Activated T-helper 2 cell treated with anti-CD3 and anti-CD28 coated beads, Interferon-gamma antibody, Interleukin-2, Interleukin-4, amounts not matched to agents 10 μg/mL and 5 μg/mL and 100 μg/mL, durations not matched to agents 14 hours and 24 hours and 36 hours (primary cell): ENCODE measurements at regions not wholly inside any gene's neighbourhood (a gene's known extent, or its start where the extent isn't known, plus 50 kb on each side); places are given as distances from the start of the nearest gene placed in this dataset.

ENCODE experiments used
- DNase-seq: peaks from one replicate; pipeline ENCODE4 v3.0.0; 2021; ENCODE audit warnings: low spot score
- H3K27ac Mint-ChIP-seq: one replicate; pipeline ENCODE4 v1.8.0; 2021; ENCODE audit warnings: mixed read lengths
- H3K27me3 Mint-ChIP-seq: one replicate; pipeline ENCODE4 v1.8.0; 2021; ENCODE audit warnings: low read depth, mixed read lengths
- H3K36me3 Mint-ChIP-seq: one replicate; pipeline ENCODE4 v1.8.0; 2021; ENCODE audit warnings: low read depth, mixed read lengths
- H3K4me1 Mint-ChIP-seq: one replicate; pipeline ENCODE4 v1.8.0; 2021; ENCODE audit warnings: low read depth, mixed read lengths
- H3K4me3 Mint-ChIP-seq: one replicate; pipeline ENCODE4 v1.8.0; 2021; ENCODE audit warnings: low read depth, mild to moderate bottlenecking, moderate library complexity, mixed read lengths
- H3K9me3 Mint-ChIP-seq: one replicate; pipeline ENCODE4 v1.8.0; 2021; ENCODE audit warnings: mixed read lengths
- intact Hi-C: fragments of 100-400 bp; cut with micrococcal nuclease; formaldehyde crosslinking; loops from one replicate; pipeline ENCODE4 v1.15.1; 2023

GRCh38 chr5:8861764-8862163, 684.1 kb downstream of the SEMA5A start:
- Mint-ChIP-seq H3K27me3 (no peaks in the 10 kb centered on the region), H3K9me3 (peaks cover 11% of the 10 kb centered on the region), H3K4me3 (no peak overlapping the region), H3K36me3 (no peaks in the 10 kb centered on the region), H3K27ac (no peak overlapping the region), H3K4me1 (no peaks in the 10 kb centered on the region)
- intact Hi-C loops: no loop called here
- DNase-seq: no peak

GRCh38 chr5:8864053-8864452, 681.8 kb downstream of the SEMA5A start:
- no peaks in the 10 kb centered on the region for H3K36me3 Mint-ChIP-seq
- no peak overlapping the region for H3K27ac Mint-ChIP-seq
- H3K4me1 Mint-ChIP-seq: no peaks in the 10 kb centered on the region
- no peak for DNase-seq
- intact Hi-C loops: no loop called here
- no peak overlapping the region for H3K4me3 Mint-ChIP-seq
- no peaks in the 10 kb centered on the region for H3K27me3 Mint-ChIP-seq
- peaks cover 8% of the 10 kb centered on the region for H3K9me3 Mint-ChIP-seq

GRCh38 chr5:8865266-8865665, 680.6 kb downstream of the SEMA5A start:
- Mint-ChIP-seq H3K27ac (no peak overlapping the region), H3K36me3 (no peaks in the 10 kb centered on the region), H3K27me3 (no peaks in the 10 kb centered on the region), H3K4me3 (no peak overlapping the region), H3K9me3 (peaks cover 8% of the 10 kb centered on the region), H3K4me1 (no peaks in the 10 kb centered on the region)
- no peak for DNase-seq
- intact Hi-C loops: no loop called here

- intact Hi-C loops: no loop called here
- H3K4me3 Mint-ChIP-seq: no peak overlapping the region
- H3K27me3 Mint-ChIP-seq: no peaks in the 10 kb centered on the region
- no peaks in the 10 kb centered on the region for H3K4me1 Mint-ChIP-seq
- H3K27ac Mint-ChIP-seq: no peak overlapping the region
- DNase-seq: no peak
- H3K9me3 Mint-ChIP-seq: peaks cover 8% of the 10 kb centered on the region
- no peaks in the 10 kb centered on the region for H3K36me3 Mint-ChIP-seq
These were observed 680.0 kb downstream of the SEMA5A start for GRCh38 chr5:8865686-8866374.

- Mint-ChIP-seq H3K27ac (no peak overlapping the region), H3K4me1 (no peaks in the 10 kb centered on the region), H3K4me3 (no peak overlapping the region), H3K36me3 (no peaks in the 10 kb centered on the region), H3K27me3 (no peaks in the 10 kb centered on the region), H3K9me3 (peaks cover 12% of the 10 kb centered on the region)
- intact Hi-C loops: no loop called here
- no peak for DNase-seq
These were observed 677.6 kb downstream of the SEMA5A start for GRCh38 chr5:8868283-8868682.

- no peak overlapping the region for H3K27ac Mint-ChIP-seq
- no peak overlapping the region for H3K4me3 Mint-ChIP-seq
- intact Hi-C loops: no loop called here
- no peaks in the 10 kb centered on the region for H3K36me3 Mint-ChIP-seq
- DNase-seq: no peak
- no peaks in the 10 kb centered on the region for H3K27me3 Mint-ChIP-seq
- H3K4me1 Mint-ChIP-seq: no peaks in the 10 kb centered on the region
- H3K9me3 Mint-ChIP-seq: peaks cover 12% of the 10 kb centered on the region
These were observed 675.9 kb downstream of the SEMA5A start for GRCh38 chr5:8869932-8870331.

GRCh38 chr5:8870349-8870958, 675.4 kb downstream of the SEMA5A start:
- Mint-ChIP-seq H3K9me3 (peaks cover 15% of the 10 kb centered on the region), H3K4me1 (no peaks in the 10 kb centered on the region), H3K4me3 (no peak overlapping the region), H3K27ac (no peak overlapping the region), H3K36me3 (no peaks in the 10 kb centered on the region), H3K27me3 (no peaks in the 10 kb centered on the region)
- no peak for DNase-seq
- intact Hi-C loops: no loop called here

- Mint-ChIP-seq H3K4me3 (no peak overlapping the region), H3K27ac (no peak overlapping the region), H3K36me3 (no peaks in the 10 kb centered on the region), H3K4me1 (no peaks in the 10 kb centered on the region), H3K9me3 (peaks cover 17% of the 10 kb centered on the region), H3K27me3 (no peaks in the 10 kb centered on the region)
- DNase-seq: no peak
- intact Hi-C loops: no loop called here
These were observed 674.9 kb downstream of the SEMA5A start for GRCh38 chr5:8870959-8871355.

GRCh38 chr5:8871446-8871845, 674.4 kb downstream of the SEMA5A start:
- no peaks in the 10 kb centered on the region for H3K36me3 Mint-ChIP-seq
- no peak overlapping the region for H3K4me3 Mint-ChIP-seq
- H3K9me3 Mint-ChIP-seq: peaks cover 22% of the 10 kb centered on the region
- DNase-seq: no peak
- H3K4me1 Mint-ChIP-seq: no peaks in the 10 kb centered on the region
- no peak overlapping the region for H3K27ac Mint-ChIP-seq
- intact Hi-C loops: no loop called here
- H3K27me3 Mint-ChIP-seq: no peaks in the 10 kb centered on the region

- Mint-ChIP-seq H3K4me1 (no peaks in the 10 kb centered on the region), H3K27ac (no peak overlapping the region), H3K4me3 (no peak overlapping the region), H3K27me3 (no peaks in the 10 kb centered on the region), H3K9me3 (peaks cover 27% of the 10 kb centered on the region), H3K36me3 (no peaks in the 10 kb centered on the region)
- intact Hi-C loops: no loop called here
- no peak for DNase-seq
These were observed 670.2 kb downstream of the SEMA5A start for GRCh38 chr5:8875722-8876121.

GRCh38 chr5:8879248-8879647, 666.6 kb downstream of the SEMA5A start:
- no peaks in the 10 kb centered on the region for H3K36me3 Mint-ChIP-seq
- H3K27me3 Mint-ChIP-seq: no peaks in the 10 kb centered on the region
- H3K27ac Mint-ChIP-seq: no peak overlapping the region
- intact Hi-C loops: no loop called here
- no peak overlapping the region for H3K4me3 Mint-ChIP-seq
- no peak for DNase-seq
- no peaks in the 10 kb centered on the region for H3K4me1 Mint-ChIP-seq
- peaks cover 44% of the 10 kb centered on the region for H3K9me3 Mint-ChIP-seq

- H3K36me3 Mint-ChIP-seq: no peaks in the 10 kb centered on the region
- no peak for DNase-seq
- no peaks in the 10 kb centered on the region for H3K27me3 Mint-ChIP-seq
- H3K27ac Mint-ChIP-seq: no peak overlapping the region
- peaks cover 33% of the 10 kb centered on the region for H3K9me3 Mint-ChIP-seq
- intact Hi-C loops: no loop called here
- no peaks in the 10 kb centered on the region for H3K4me1 Mint-ChIP-seq
- no peak overlapping the region for H3K4me3 Mint-ChIP-seq
These were observed 661.8 kb downstream of the SEMA5A start for GRCh38 chr5:8884029-8884428.

- H3K36me3 Mint-ChIP-seq: no peaks in the 10 kb centered on the region
- H3K27me3 Mint-ChIP-seq: no peaks in the 10 kb centered on the region
- no peak overlapping the region for H3K27ac Mint-ChIP-seq
- intact Hi-C loops: no loop called here
- H3K4me1 Mint-ChIP-seq: no peaks in the 10 kb centered on the region
- no peak overlapping the region for H3K4me3 Mint-ChIP-seq
- DNase-seq: no peak
- H3K9me3 Mint-ChIP-seq: peaks cover 33% of the 10 kb centered on the region
These were observed 652.9 kb downstream of the SEMA5A start for GRCh38 chr5:8892926-8893325.
